ENCODE measurements at regions not wholly inside any gene's neighbourhood (a gene's known extent, or its start where the extent isn't known, plus 50 kb on each side); places are given as distances from the start of the nearest gene placed in this dataset.

- TF ChIP-seq CTCF (IDR thresholded peaks at IDR 0.05), result no peak
- no peak for TF ChIP-seq POLR2A (IDR thresholded peaks at IDR 0.05)
Measured at GRCh38 chr6:170116636-170117035, 174.2 kb downstream of the DLL1 start.
